H1 (cell line): ENCODE measurements at regions not wholly inside any gene's neighbourhood (a gene's known extent, or its start where the extent isn't known, plus 50 kb on each side); places are given as distances from the start of the nearest gene placed in this dataset.

Source experiments
- CTCF ChIA-PET: fragments of 300-600 bp; sonication (Branson Sonifier 250); formaldehyde crosslinking; loops from one replicate; lab custom pipeline; 2021; ENCODE audit not compliant: partially characterized antibody; lab: Charles Lee
- POLR2A ChIA-PET: fragments of 300-600 bp; sonication (Branson Sonifier 250); formaldehyde crosslinking; loops from one replicate; lab custom pipeline; 2021; ENCODE audit warnings: inconsistent platforms; ENCODE audit not compliant: partially characterized antibody; lab: Charles Lee
- DNase-seq, 2 experiments: peaks; one replicate each; pipeline versions ENCODE4 v3.0.0 to v3.0.0-alpha.2; 2010 to 2022; ENCODE audit warnings: low spot score in 2 of 2, low read depth in 1 of 2, mixed read lengths in 1 of 2
- FAIRE-seq: peaks from 2 replicates; lab custom pipeline; 2011; peaks lifted over from hg19 to GRCh38; lab: Jason Lieb, UNC
- H2AFZ ChIP-seq: 2 replicates; pipeline ENCODE4 v1.8.1; 2012; ENCODE audit warnings: low read length, inconsistent platforms
- H2AK5ac ChIP-seq: 2 replicates; pipeline ENCODE4 v1.6.1; 2013; ENCODE audit warnings: low read depth, low read length
- H2BK120ac ChIP-seq: replicated peaks from 2 replicates; pipeline ENCODE3; 2013; ENCODE audit warnings: low read depth, low read length, inconsistent platforms
- H2BK12ac ChIP-seq: 2 replicates; pipeline ENCODE4 v1.6.1; 2013; ENCODE audit warnings: low read depth, low read length
- H2BK15ac ChIP-seq: 2 replicates; pipeline ENCODE4 v1.6.1; 2013; ENCODE audit warnings: low read length
- H2BK20ac ChIP-seq: 2 replicates; pipeline ENCODE4 v1.6.1; 2013; ENCODE audit warnings: low read length
- H2BK5ac ChIP-seq: 2 replicates; pipeline ENCODE4 v1.6.1; 2013; ENCODE audit warnings: low read depth, low read length
- H3K14ac ChIP-seq: 2 replicates; pipeline ENCODE4 v1.6.1; 2013; ENCODE audit warnings: inconsistent platforms; ENCODE audit not compliant: insufficient read length
- H3K18ac ChIP-seq: 2 replicates; pipeline ENCODE4 v1.6.1; 2013; ENCODE audit warnings: low read length; ENCODE audit errors: extremely low read depth
- H3K23ac ChIP-seq: 2 replicates; pipeline ENCODE4 v1.6.1; 2013; ENCODE audit warnings: inconsistent platforms; ENCODE audit not compliant: insufficient read length
- H3K23me2 ChIP-seq: 2 replicates; pipeline ENCODE4 v1.6.1; 2013; ENCODE audit warnings: low read depth, low read length
- H3K27ac ChIP-seq: 2 replicates; pipeline ENCODE4 v1.6.1; 2011; ENCODE audit warnings: low read depth, low read length, inconsistent platforms
- H3K27me3 ChIP-seq, 4 experiments: replicated peaks in 1 of 4; 1 replicate in 1 of 4; 2 replicates in 3 of 4; pipeline versions ENCODE4 v1.6.1 to v1.8.1; 2011 to 2013; ENCODE audit warnings: low read length in 3 of 4, mild to moderate bottlenecking in 3 of 4, inconsistent platforms in 2 of 4, mixed read lengths in 2 of 4, moderate library complexity in 1 of 4; ENCODE audit not compliant: control insufficient read depth in 3 of 4, insufficient read depth in 3 of 4; ENCODE audit errors: extremely low read depth in 1 of 4
- H3K36me3 ChIP-seq, 4 experiments: 2 replicates each; pipeline versions ENCODE4 v1.6.1 to v1.8.1; 2011 to 2013; ENCODE audit warnings: mild to moderate bottlenecking in 4 of 4, low read length in 3 of 4, moderate library complexity in 2 of 4, control low read depth in 1 of 4, inconsistent platforms in 1 of 4; ENCODE audit not compliant: insufficient read depth in 4 of 4, control insufficient read depth in 2 of 4
- H3K4ac ChIP-seq: replicated peaks from 2 replicates; pipeline ENCODE3; 2013; ENCODE audit warnings: low read length, low read depth, mixed read lengths, inconsistent platforms; ENCODE audit not compliant: insufficient read length
- H3K4me1 ChIP-seq, 4 experiments: replicated peaks in 1 of 4; 1 replicate in 1 of 4; 2 replicates in 3 of 4; pipeline versions ENCODE4 v1.6.1 to v1.8.1; 2011 to 2013; ENCODE audit warnings: low read length in 3 of 4, inconsistent platforms in 2 of 4, mixed read lengths in 1 of 4; ENCODE audit not compliant: insufficient read depth in 4 of 4, control insufficient read depth in 3 of 4
- H3K4me2 ChIP-seq, 2 experiments: 2 replicates each; pipeline versions ENCODE4 v1.6.1 to v1.8.1; 2011 to 2013; ENCODE audit warnings: low read depth in 2 of 2, low read length in 2 of 2, control low read depth in 1 of 2, inconsistent platforms in 1 of 2, mild to moderate bottlenecking in 1 of 2; ENCODE audit not compliant: insufficient read depth in 1 of 2
- H3K4me3 ChIP-seq, 4 experiments: fragments of 200-600, 300-600 bp in 1 of 4; sonication (generic), shearing (Covaris generic), sonication (Bioruptor Twin) in 1 of 4; 2 replicates each; pipeline versions ENCODE4 v1.5.1 to v1.8.1; 2011 to 2016; ENCODE audit warnings: low read length in 4 of 4, low read depth in 3 of 4, control low read depth in 2 of 4, inconsistent platforms in 2 of 4, mild to moderate bottlenecking in 2 of 4, mixed read lengths in 1 of 4, moderate library complexity in 1 of 4; ENCODE audit not compliant: insufficient read depth in 2 of 4; ENCODE audit errors: extremely low read depth in 1 of 4
- H3K56ac ChIP-seq: replicated peaks from 2 replicates; pipeline ENCODE3; 2013; ENCODE audit warnings: low read depth, mild to moderate bottlenecking, mixed read lengths, low read length, inconsistent platforms; ENCODE audit not compliant: insufficient read length
- H3K79me1 ChIP-seq: 2 replicates; pipeline ENCODE4 v1.6.1; 2013; ENCODE audit warnings: low read depth, low read length, control low read depth
- H3K79me2 ChIP-seq, 2 experiments: 2 replicates each; pipeline versions ENCODE4 v1.6.1 to v1.8.1; 2012 to 2013; ENCODE audit warnings: low read length in 2 of 2, mild to moderate bottlenecking in 2 of 2, inconsistent platforms in 1 of 2; ENCODE audit not compliant: insufficient read depth in 2 of 2, control insufficient read depth in 1 of 2
- H3K9ac ChIP-seq, 4 experiments: replicated peaks in 1 of 4; 1 replicate in 1 of 4; 2 replicates in 3 of 4; pipeline versions ENCODE4 v1.6.1 to v1.8.1; 2011 to 2013; ENCODE audit warnings: low read depth in 3 of 4, low read length in 3 of 4, control low read depth in 2 of 4, mild to moderate bottlenecking in 2 of 4, moderate library complexity in 2 of 4, inconsistent platforms in 1 of 4; ENCODE audit errors: extremely low read depth in 1 of 4
- H3K9me3 ChIP-seq, 2 experiments: 2 replicates each; pipeline versions ENCODE4 v1.6.1 to v1.8.1; 2012 to 2013; ENCODE audit warnings: mild to moderate bottlenecking in 2 of 2, moderate library complexity in 2 of 2, control low read depth in 1 of 2, inconsistent platforms in 1 of 2, low read depth in 1 of 2, low read length in 1 of 2, mixed read lengths in 1 of 2; ENCODE audit not compliant: insufficient read depth in 2 of 2
- H4K20me1 ChIP-seq, 2 experiments: replicated peaks in 1 of 2; 2 replicates each; pipeline versions ENCODE3 to v1.8.1; 2011 to 2013; ENCODE audit warnings: inconsistent platforms in 2 of 2, low read length in 2 of 2, mild to moderate bottlenecking in 1 of 2; ENCODE audit not compliant: insufficient read depth in 2 of 2, control insufficient read depth in 1 of 2
- H4K5ac ChIP-seq: 2 replicates; pipeline ENCODE4 v1.6.1; 2013; ENCODE audit warnings: low read length, low read depth, mixed read lengths, inconsistent platforms; ENCODE audit not compliant: insufficient read length
- H4K8ac ChIP-seq: 2 replicates; pipeline ENCODE4 v1.8.0; 2013; ENCODE audit warnings: mild to moderate bottlenecking, moderate library complexity, low read length, inconsistent platforms; ENCODE audit not compliant: insufficient read depth; ENCODE audit errors: extremely low read depth
- H4K91ac ChIP-seq: replicated peaks from 2 replicates; pipeline ENCODE3; 2013; ENCODE audit warnings: low read length, mixed read lengths, inconsistent platforms; ENCODE audit not compliant: insufficient read length
- CBX5 ChIP-seq: fragments of 300-800, 300-1000 bp; sonication (generic); IDR thresholded peaks from 2 replicates; pipeline ENCODE4 v1.7.1; 2016; ENCODE audit warnings: antibody characterized with exemption, low read length, low read depth
- GTF2F1 ChIP-seq: IDR thresholded peaks from 2 replicates; pipeline ENCODE4 v1.6.1; 2012; ENCODE audit warnings: low read depth, low read length, improper control_type of control experiment, borderline replicate concordance
- POLR2A ChIP-seq, 2 experiments: IDR thresholded peaks; 1 replicate in 1 of 2; 2 replicates in 1 of 2; pipeline ENCODE4 v1.6.1; 2011; ENCODE audit warnings: low read depth in 2 of 2, low read length in 2 of 2, mild to moderate bottlenecking in 2 of 2; ENCODE audit errors: control extremely low read depth in 1 of 2
- WGBS, 2 experiments: shearing (Covaris generic) in 1 of 2; methylation state at CpG; one replicate each; pipeline versions ENCODE4 v1.1.6 to v1.1.7; 2013 to 2015; ENCODE audit warnings: low lambda C conversion rate in 2 of 2, mixed read lengths in 2 of 2, inconsistent platforms in 1 of 2, low coverage in 1 of 2, missing lambda C conversion rate in 1 of 2; ENCODE audit not compliant: insufficient replicate concordance in 2 of 2, insufficient coverage in 1 of 2, insufficient read length in 1 of 2; ENCODE audit errors: extremely low coverage in 1 of 2, missing lambda C conversion rate in 1 of 2; 5-methylcytosine and 5-hydroxymethylcytosine counted together

- POLR2A ChIA-PET = no interaction called here
- Histone ChIP-seq H2BK5ac (no peak overlapping the region), H4K5ac (no peak overlapping the region), H3K14ac (no peak overlapping the region), H2AK5ac (no peak overlapping the region), H3K23ac (no peak overlapping the region), H3K79me1 (no peaks in the 10 kb centered on the region), H4K91ac (no peak overlapping the region), H3K9ac (no peak overlapping the region), H2AFZ (no peak overlapping the region), H3K9me3 (no peaks in the 10 kb centered on the region), H3K56ac (no peak overlapping the region), H3K27me3 (no peaks in the 10 kb centered on the region), H3K4me1 (no peaks in the 10 kb centered on the region), H3K27ac (no peak overlapping the region), H3K36me3 (no peaks in the 10 kb centered on the region), H2BK12ac (no peak overlapping the region), H2BK15ac (no peak overlapping the region), H3K23me2 (no peaks in the 10 kb centered on the region), H3K4ac (no peak overlapping the region), H4K8ac (no peak overlapping the region), H3K18ac (no peak overlapping the region)
- FAIRE-seq = no peak
- TF ChIP-seq POLR2A (IDR thresholded peaks at IDR 0.05; ENCODE audit: control extremely low read depth in 1 of 2, low read depth in 2 of 2, low read length in 2 of 2) (no peak), CBX5 (no peak), GTF2F1 (no peak)
- TF ChIP-seq, all 59 proteins: peak for 0
- Histone ChIP-seq H2BK20ac (no peak overlapping the region), H3K4me2 (no peak overlapping the region), H2BK120ac (no peak overlapping the region), H4K20me1 (no peaks in the 10 kb centered on the region), H3K79me2 (no peaks in the 10 kb centered on the region), H3K4me3 (no peak overlapping the region)
- CTCF ChIA-PET = interaction anchor here (0.6 to 2.1 kb wide), 4 partner anchors 10 to 387 kb away, joined by 3 to 6 read pairs (median 3); no protein-coding TSS in a partner anchor
- no peak for DNase-seq
- 88% methylated on average over 2 of the region's 2 CpGs; no CpG with 5 or more reads in 1 of the 2 experiments for WGBS, 2 experiments
Measured at GRCh38 chr1:38329644-38330043, 283.1 kb upstream of the POU3F1 start.
